H9 (cell line): ENCODE measurements at regions not wholly inside any gene's neighbourhood (a gene's known extent, or its start where the extent isn't known, plus 50 kb on each side); places are given as distances from the start of the nearest gene placed in this dataset.

ENCODE experiments used
- DNase-seq: peaks from one replicate; pipeline ENCODE4 v3.0.0-alpha.2; 2017
- H2AFZ ChIP-seq: one replicate; pipeline ENCODE4 v1.6.1; 2013; ENCODE audit warnings: mild to moderate bottlenecking, low read length, control low read depth, moderate library complexity
- H2AK5ac ChIP-seq: 2 replicates; pipeline ENCODE4 v1.6.1; 2013; ENCODE audit warnings: low read length, control low read depth, mixed read lengths; ENCODE audit not compliant: insufficient read length
- H2BK120ac ChIP-seq: one replicate; pipeline ENCODE4 v1.6.1; 2013; ENCODE audit warnings: low read depth, mild to moderate bottlenecking, low read length, control low read depth, inconsistent platforms; ENCODE audit not compliant: poor library complexity, severe bottlenecking
- H2BK12ac ChIP-seq: 2 replicates; pipeline ENCODE4 v1.6.1; 2013; ENCODE audit warnings: low read length, control low read depth, mixed read lengths, low read depth; ENCODE audit not compliant: insufficient read length
- H2BK15ac ChIP-seq: 2 replicates; pipeline ENCODE4 v1.6.1; 2013; ENCODE audit warnings: low read depth, low read length, control low read depth
- H2BK20ac ChIP-seq: one replicate; pipeline ENCODE4 v1.6.1; 2013; ENCODE audit warnings: low read depth, mild to moderate bottlenecking, low read length, control low read depth, inconsistent platforms; ENCODE audit not compliant: poor library complexity, severe bottlenecking
- H2BK5ac ChIP-seq: 2 replicates; pipeline ENCODE4 v1.6.1; 2013; ENCODE audit warnings: low read length, control low read depth, mixed read lengths; ENCODE audit not compliant: insufficient read length
- H3K14ac ChIP-seq: 2 replicates; pipeline ENCODE4 v1.6.1; 2013; ENCODE audit warnings: low read length, control low read depth; ENCODE audit not compliant: insufficient read depth
- H3K18ac ChIP-seq: 2 replicates; pipeline ENCODE4 v1.6.1; 2013; ENCODE audit warnings: low read depth, mild to moderate bottlenecking, mixed read lengths, low read length, control low read depth; ENCODE audit not compliant: insufficient read length
- H3K23ac ChIP-seq: 2 replicates; pipeline ENCODE4 v1.6.1; 2013; ENCODE audit warnings: low read length, control low read depth, mixed read lengths, low read depth; ENCODE audit not compliant: insufficient read length
- H3K23me2 ChIP-seq: 2 replicates; pipeline ENCODE4 v1.6.1; 2013; ENCODE audit warnings: low read depth, mild to moderate bottlenecking, mixed read lengths, low read length, control low read depth; ENCODE audit not compliant: insufficient read length, poor library complexity, severe bottlenecking
- H3K27ac ChIP-seq: 2 replicates; pipeline ENCODE4 v1.5.1; 2013; ENCODE audit warnings: low read length, control low read depth, mixed read lengths, low read depth; ENCODE audit not compliant: insufficient read length
- H3K27me3 ChIP-seq: 2 replicates; pipeline ENCODE4 v1.6.1; 2013; ENCODE audit warnings: low read length, control low read depth, inconsistent platforms; ENCODE audit not compliant: insufficient read depth
- H3K4ac ChIP-seq: 2 replicates; pipeline ENCODE4 v1.6.1; 2013; ENCODE audit warnings: low read depth, mild to moderate bottlenecking, control low read depth, inconsistent platforms, low read length, moderate library complexity
- H3K4me1 ChIP-seq: 2 replicates; pipeline ENCODE4 v1.6.1; 2013; ENCODE audit warnings: low read length, control low read depth, inconsistent platforms; ENCODE audit not compliant: insufficient read depth
- H3K4me2 ChIP-seq: 2 replicates; pipeline ENCODE4 v1.6.1; 2013; ENCODE audit warnings: low read length, control low read depth, mixed read lengths; ENCODE audit not compliant: insufficient read length, insufficient read depth
- H3K56ac ChIP-seq: 2 replicates; pipeline ENCODE4 v1.6.1; 2013; ENCODE audit warnings: low read depth, mild to moderate bottlenecking, mixed read lengths, low read length, control low read depth; ENCODE audit not compliant: insufficient read length
- H3K79me1 ChIP-seq: 2 replicates; pipeline ENCODE4 v1.6.1; 2013; ENCODE audit warnings: low read depth, mild to moderate bottlenecking, moderate library complexity, low read length, control low read depth, inconsistent platforms; ENCODE audit not compliant: insufficient read depth, poor library complexity, severe bottlenecking
- H3K79me2 ChIP-seq: 2 replicates; pipeline ENCODE4 v1.6.1; 2013; ENCODE audit warnings: low read length, control low read depth, inconsistent platforms; ENCODE audit not compliant: insufficient read depth
- H3K9ac ChIP-seq: 2 replicates; pipeline ENCODE4 v1.6.1; 2013; ENCODE audit warnings: low read length, control low read depth, mixed read lengths; ENCODE audit not compliant: insufficient read length; ENCODE audit errors: extremely low read depth
- H3K9me3 ChIP-seq: one replicate; pipeline ENCODE4 v1.6.1; 2013; ENCODE audit warnings: low read depth, low read length, inconsistent platforms; ENCODE audit not compliant: control insufficient read depth
- H3T11ph ChIP-seq: one replicate; pipeline ENCODE4 v1.6.1; 2013; ENCODE audit warnings: mild to moderate bottlenecking, low read length, control low read depth, inconsistent platforms
- H4K20me1 ChIP-seq: one replicate; pipeline ENCODE4 v1.6.1; 2013; ENCODE audit not compliant: control insufficient read depth, insufficient read length, insufficient read depth
- H4K5ac ChIP-seq: 2 replicates; pipeline ENCODE4 v1.6.1; 2013; ENCODE audit warnings: low read depth, mild to moderate bottlenecking, mixed read lengths, low read length, control low read depth; ENCODE audit not compliant: insufficient read length
- H4K8ac ChIP-seq: replicated peaks from 2 replicates; pipeline ENCODE4 v1.6.1; 2013; ENCODE audit warnings: low read length, control low read depth, mixed read lengths, low read depth; ENCODE audit not compliant: insufficient read length
- H4K91ac ChIP-seq: 2 replicates; pipeline ENCODE4 v1.6.1; 2013; ENCODE audit warnings: low read depth, mild to moderate bottlenecking, moderate library complexity, mixed read lengths, low read length, control low read depth; ENCODE audit not compliant: insufficient read length
- H3K27ac Mint-ChIP-seq, 3 experiments: 2 replicates in 2 of 3; 3 replicates in 1 of 3; pipeline ENCODE4 v1.8.0; 2020 to 2021; ENCODE audit warnings: mixed read lengths in 3 of 3, mild to moderate bottlenecking in 1 of 3, moderate library complexity in 1 of 3
- H3K27me3 Mint-ChIP-seq: 2 replicates; pipeline ENCODE4 v1.8.0; 2021; ENCODE audit warnings: low read depth, mild to moderate bottlenecking, moderate library complexity, mixed read lengths
- H3K36me3 Mint-ChIP-seq, 3 experiments: 2 replicates in 2 of 3; 3 replicates in 1 of 3; pipeline ENCODE4 v1.8.0; 2020 to 2021; ENCODE audit warnings: low read depth in 3 of 3, mixed read lengths in 3 of 3; ENCODE audit not compliant: insufficient read depth in 1 of 3
- H3K4me1 Mint-ChIP-seq, 2 experiments: 2 replicates each; pipeline ENCODE4 v1.8.0; 2020; ENCODE audit warnings: mixed read lengths in 2 of 2
- H3K4me3 Mint-ChIP-seq, 2 experiments: 2 replicates in 1 of 2; 3 replicates in 1 of 2; pipeline ENCODE4 v1.8.0; 2020 to 2021; ENCODE audit warnings: mild to moderate bottlenecking in 2 of 2, mixed read lengths in 2 of 2, moderate library complexity in 1 of 2
- H3K9me3 Mint-ChIP-seq, 2 experiments: 2 replicates in 1 of 2; 3 replicates in 1 of 2; pipeline ENCODE4 v1.8.0; 2020; ENCODE audit warnings: mild to moderate bottlenecking in 2 of 2, mixed read lengths in 2 of 2, moderate library complexity in 1 of 2
- WGBS: extraction: QIAGEN DNeasy Blood & Tissue Kit; methylation state at CpG from one replicate; pipeline ENCODE4 v1.1.7; 2013; ENCODE audit warnings: missing lambda C conversion rate, low lambda C conversion rate, mixed read lengths; ENCODE audit not compliant: insufficient read length; ENCODE audit errors: extremely low coverage; 5-methylcytosine and 5-hydroxymethylcytosine counted together
- TF ChIP-seq, protein P1 (sequence below): fragments of 200-600 bp; sonication (generic); conservative IDR thresholded peaks from 3 replicates; pipeline ENCODE4 v1.8.0; 2021; ENCODE audit warnings: antibody characterized with exemption, mild to moderate bottlenecking

DNA sequence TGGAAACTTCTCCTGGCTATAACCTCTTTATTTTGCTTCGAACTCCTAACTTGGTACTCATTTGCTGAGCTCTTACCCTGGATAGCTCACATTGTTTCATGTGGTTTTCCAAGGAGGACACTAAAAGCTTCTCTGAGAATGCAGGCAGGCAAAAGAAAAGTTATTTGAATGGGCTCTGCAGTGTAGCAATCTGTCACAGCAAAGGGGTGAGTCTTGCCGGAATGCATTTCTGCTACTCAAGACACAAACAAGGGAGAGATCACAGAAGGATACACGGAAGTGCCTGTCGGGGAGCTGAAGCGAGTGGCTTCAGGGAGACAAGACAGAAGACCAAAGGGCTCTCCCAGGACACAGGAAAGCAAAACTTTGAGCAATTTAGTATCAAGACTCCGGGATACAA lies 265.4 kb downstream of the SS18 start:
- Histone ChIP-seq H3K9ac (no peak overlapping the region), H2BK15ac (no peak overlapping the region), H3K56ac (no peak overlapping the region), H2BK5ac (no peak overlapping the region), H3K4me1 (no peaks in the 10 kb centered on the region), H3K14ac (no peak overlapping the region), H3K23me2 (no peaks in the 10 kb centered on the region), H3K79me2 (no peaks in the 10 kb centered on the region), H3T11ph (no peak overlapping the region), H4K8ac (no peak overlapping the region), H4K5ac (no peak overlapping the region), H2AK5ac (no peak overlapping the region), H4K91ac (no peak overlapping the region), H3K79me1 (no peaks in the 10 kb centered on the region), H3K23ac (no peak overlapping the region), H2BK20ac (no peak overlapping the region), H4K20me1 (no peaks in the 10 kb centered on the region), H3K18ac (no peak overlapping the region), H2BK12ac (no peak overlapping the region), H2BK120ac (no peak overlapping the region), H3K27ac (no peak overlapping the region), H3K4me2 (no peak overlapping the region), H3K27me3 (no peaks in the 10 kb centered on the region), H2AFZ (no peak overlapping the region), H3K4ac (no peak overlapping the region), H3K9me3 (no peaks in the 10 kb centered on the region)
- WGBS: no CpG with 5 or more reads among the region's 6 CpGs
- Mint-ChIP-seq H3K9me3 (no peaks in the 10 kb centered on the region), H3K27me3 (no peaks in the 10 kb centered on the region), H3K27ac (no peak overlapping the region), H3K36me3 (no peaks in the 10 kb centered on the region), H3K4me3 (no peak overlapping the region), H3K4me1 (peaks cover 3% of the 10 kb centered on the region in 2 experiments; a peak in 2 of 4 replicates)
- TF ChIP-seq, protein P1, sequence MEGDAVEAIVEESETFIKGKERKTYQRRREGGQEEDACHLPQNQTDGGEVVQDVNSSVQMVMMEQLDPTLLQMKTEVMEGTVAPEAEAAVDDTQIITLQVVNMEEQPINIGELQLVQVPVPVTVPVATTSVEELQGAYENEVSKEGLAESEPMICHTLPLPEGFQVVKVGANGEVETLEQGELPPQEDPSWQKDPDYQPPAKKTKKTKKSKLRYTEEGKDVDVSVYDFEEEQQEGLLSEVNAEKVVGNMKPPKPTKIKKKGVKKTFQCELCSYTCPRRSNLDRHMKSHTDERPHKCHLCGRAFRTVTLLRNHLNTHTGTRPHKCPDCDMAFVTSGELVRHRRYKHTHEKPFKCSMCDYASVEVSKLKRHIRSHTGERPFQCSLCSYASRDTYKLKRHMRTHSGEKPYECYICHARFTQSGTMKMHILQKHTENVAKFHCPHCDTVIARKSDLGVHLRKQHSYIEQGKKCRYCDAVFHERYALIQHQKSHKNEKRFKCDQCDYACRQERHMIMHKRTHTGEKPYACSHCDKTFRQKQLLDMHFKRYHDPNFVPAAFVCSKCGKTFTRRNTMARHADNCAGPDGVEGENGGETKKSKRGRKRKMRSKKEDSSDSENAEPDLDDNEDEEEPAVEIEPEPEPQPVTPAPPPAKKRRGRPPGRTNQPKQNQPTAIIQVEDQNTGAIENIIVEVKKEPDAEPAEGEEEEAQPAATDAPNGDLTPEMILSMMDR: no peak
- DNase-seq: no peak
